Adrenal gland (tissue), 5 donors: ENCODE measurements at regions not wholly inside any gene's neighbourhood (a gene's known extent, or its start where the extent isn't known, plus 50 kb on each side); places are given as distances from the start of the nearest gene placed in this dataset.

Experiments used
- POLR2A ChIP-seq, 2 donors: fragments of 450-650 bp; IDR thresholded peaks; one replicate each; pipeline ENCODE4 v1.6.1; 2017; ENCODE audit warnings: antibody characterized with exemption in 2 of 2, mild to moderate bottlenecking in 2 of 2, moderate library complexity in 1 of 2
- TF ChIP-seq, protein P1 (sequence below), 6 experiments: fragments of 450-650 bp in 4 of 6; fragments of 200-600 bp in 2 of 6; sonication (generic) in 1 of 6; IDR thresholded peaks; 1 replicate in 5 of 6; 2 replicates in 1 of 6; pipeline versions ENCODE4 v1.5.1 to v1.8.0; 2016 to 2021; ENCODE audit warnings: antibody characterized with exemption in 6 of 6, mild to moderate bottlenecking in 2 of 6, moderate library complexity in 1 of 6
- donor health status: DM: no; HTN: no; CAD: no.

DNA sequence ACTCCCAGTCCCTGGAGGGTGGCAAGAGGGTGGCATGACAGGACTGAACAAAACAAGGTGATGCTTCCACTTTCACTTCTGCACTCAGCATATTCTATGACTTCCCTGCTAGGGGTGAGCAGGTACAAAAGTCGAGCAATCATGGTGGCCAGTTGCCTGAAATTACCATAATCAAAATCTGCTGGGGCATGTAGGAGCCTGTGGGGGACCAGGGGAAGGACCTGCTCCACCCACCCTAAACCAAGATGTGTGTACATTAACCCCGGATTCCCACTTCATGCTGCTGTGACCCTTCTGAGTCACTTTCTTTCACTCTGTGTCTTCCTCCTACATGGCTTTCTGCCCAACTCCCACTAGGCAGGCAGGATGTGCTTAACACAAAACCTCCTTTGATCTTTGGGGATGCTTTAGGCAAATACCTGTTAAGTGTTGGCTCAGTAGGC lies 73.3 kb upstream of the PHF24 start:
- TF ChIP-seq, protein P1, sequence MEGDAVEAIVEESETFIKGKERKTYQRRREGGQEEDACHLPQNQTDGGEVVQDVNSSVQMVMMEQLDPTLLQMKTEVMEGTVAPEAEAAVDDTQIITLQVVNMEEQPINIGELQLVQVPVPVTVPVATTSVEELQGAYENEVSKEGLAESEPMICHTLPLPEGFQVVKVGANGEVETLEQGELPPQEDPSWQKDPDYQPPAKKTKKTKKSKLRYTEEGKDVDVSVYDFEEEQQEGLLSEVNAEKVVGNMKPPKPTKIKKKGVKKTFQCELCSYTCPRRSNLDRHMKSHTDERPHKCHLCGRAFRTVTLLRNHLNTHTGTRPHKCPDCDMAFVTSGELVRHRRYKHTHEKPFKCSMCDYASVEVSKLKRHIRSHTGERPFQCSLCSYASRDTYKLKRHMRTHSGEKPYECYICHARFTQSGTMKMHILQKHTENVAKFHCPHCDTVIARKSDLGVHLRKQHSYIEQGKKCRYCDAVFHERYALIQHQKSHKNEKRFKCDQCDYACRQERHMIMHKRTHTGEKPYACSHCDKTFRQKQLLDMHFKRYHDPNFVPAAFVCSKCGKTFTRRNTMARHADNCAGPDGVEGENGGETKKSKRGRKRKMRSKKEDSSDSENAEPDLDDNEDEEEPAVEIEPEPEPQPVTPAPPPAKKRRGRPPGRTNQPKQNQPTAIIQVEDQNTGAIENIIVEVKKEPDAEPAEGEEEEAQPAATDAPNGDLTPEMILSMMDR (IDR thresholded peaks at IDR 0.05), result no peak
- no peak for TF ChIP-seq POLR2A (IDR thresholded peaks at IDR 0.05)
